CD14-positive monocyte (primary cell): ENCODE measurements at regions not wholly inside any gene's neighbourhood (a gene's known extent, or its start where the extent isn't known, plus 50 kb on each side); places are given as distances from the start of the nearest gene placed in this dataset.

Source experiments
- DNase-seq, 3 donors: peaks; one replicate each; pipeline ENCODE4 v3.0.0-alpha.2; 2011 to 2022
- H2AFZ ChIP-seq: 2 replicates; pipeline ENCODE4 v1.6.0; 2012; ENCODE audit warnings: mild to moderate bottlenecking, low read depth, low read length, inconsistent platforms; ENCODE audit not compliant: insufficient read depth, poor library complexity, severe bottlenecking
- H3K27ac ChIP-seq, 2 donors: 1 replicate in 1 of 2; 2 replicates in 1 of 2; pipeline ENCODE4 v1.5.1; 2012 to 2013; ENCODE audit warnings: low read length in 2 of 2, control low read depth in 1 of 2, inconsistent platforms in 1 of 2, low read depth in 1 of 2, mild to moderate bottlenecking in 1 of 2
- H3K27me3 ChIP-seq, 2 donors: one replicate each; pipeline versions ENCODE4 v1.6.0 to v1.6.1; 2011 to 2013; ENCODE audit warnings: low read length in 2 of 2; ENCODE audit not compliant: control insufficient read depth in 2 of 2, insufficient read depth in 2 of 2
- H3K36me3 ChIP-seq, 2 donors: replicated peaks in 1 of 2; 1 replicate in 1 of 2; 2 replicates in 1 of 2; pipeline versions ENCODE4 v1.5.1 to v1.6.1; 2012 to 2013; ENCODE audit warnings: low read length in 2 of 2, control low read depth in 1 of 2, inconsistent platforms in 1 of 2, mild to moderate bottlenecking in 1 of 2; ENCODE audit not compliant: insufficient read depth in 2 of 2, control insufficient read depth in 1 of 2
- H3K4me1 ChIP-seq, 2 donors: 1 replicate in 1 of 2; 2 replicates in 1 of 2; pipeline versions ENCODE4 v1.5.1 to v1.6.1; 2012 to 2013; ENCODE audit warnings: low read length in 2 of 2, control low read depth in 1 of 2, inconsistent platforms in 1 of 2, mild to moderate bottlenecking in 1 of 2, moderate library complexity in 1 of 2; ENCODE audit not compliant: insufficient read depth in 2 of 2, control insufficient read depth in 1 of 2
- H3K4me2 ChIP-seq: replicated peaks from 2 replicates; pipeline ENCODE3; 2012; ENCODE audit warnings: low read length, moderate library complexity, mild to moderate bottlenecking; ENCODE audit not compliant: poor library complexity, severe bottlenecking; ENCODE audit errors: extremely low read depth
- H3K4me3 ChIP-seq, 3 experiments: fragments of 200-600 bp in 1 of 3; sonication (generic) in 1 of 3; replicated peaks in 1 of 3; 1 replicate in 2 of 3; 2 replicates in 1 of 3; pipeline ENCODE4 v1.5.1; 2011 to 2013; ENCODE audit warnings: low read length in 3 of 3, mild to moderate bottlenecking in 3 of 3, control low read depth in 2 of 3, low read depth in 2 of 3, inconsistent platforms in 1 of 3, moderate library complexity in 1 of 3
- H3K79me2 ChIP-seq: 2 replicates; pipeline ENCODE4 v1.6.0; 2012; ENCODE audit warnings: mild to moderate bottlenecking, control low read depth, inconsistent platforms, low read length, moderate library complexity; ENCODE audit not compliant: insufficient read depth
- H3K9ac ChIP-seq: 2 replicates; pipeline ENCODE4 v1.6.0; 2017; ENCODE audit warnings: low read length, mild to moderate bottlenecking; ENCODE audit not compliant: insufficient read depth, poor library complexity, severe bottlenecking
- H3K9me3 ChIP-seq, 2 donors: replicated peaks in 1 of 2; 1 replicate in 1 of 2; 2 replicates in 1 of 2; pipeline versions ENCODE4 v1.5.1 to v1.6.1; 2012 to 2013; ENCODE audit warnings: low read length in 2 of 2, control low read depth in 1 of 2; ENCODE audit not compliant: control insufficient read depth in 1 of 2, insufficient read depth in 1 of 2
- H4K20me1 ChIP-seq: 2 replicates; pipeline ENCODE4 v1.6.0; 2012; ENCODE audit warnings: mild to moderate bottlenecking, low read length, control low read depth, moderate library complexity; ENCODE audit not compliant: insufficient read depth
- H3K27ac Mint-ChIP-seq, 7 donors: one replicate each; pipeline ENCODE4 v1.8.0; 2020; ENCODE audit warnings: mild to moderate bottlenecking in 7 of 7, mixed read lengths in 7 of 7, moderate library complexity in 6 of 7, inconsistent platforms in 2 of 7
- H3K27me3 Mint-ChIP-seq, 3 donors: one replicate each; pipeline ENCODE4 v1.8.0; 2021 to 2022; ENCODE audit warnings: low read depth in 3 of 3, mild to moderate bottlenecking in 3 of 3, mixed read lengths in 3 of 3, moderate library complexity in 3 of 3, inconsistent platforms in 1 of 3
- H3K36me3 Mint-ChIP-seq, 2 donors: one replicate each; pipeline ENCODE4 v1.8.0; 2020; ENCODE audit warnings: mixed read lengths in 2 of 2, inconsistent platforms in 1 of 2, mild to moderate bottlenecking in 1 of 2
- H3K4me1 Mint-ChIP-seq: one replicate; pipeline ENCODE4 v1.8.0; 2020; ENCODE audit warnings: mild to moderate bottlenecking, mixed read lengths
- H3K4me3 Mint-ChIP-seq, 2 donors: one replicate each; pipeline ENCODE4 v1.8.0; 2020; ENCODE audit warnings: mild to moderate bottlenecking in 2 of 2, mixed read lengths in 2 of 2, moderate library complexity in 1 of 2
- H3K9me3 Mint-ChIP-seq, 7 donors: one replicate each; pipeline ENCODE4 v1.8.0; 2020 to 2022; ENCODE audit warnings: mixed read lengths in 7 of 7, mild to moderate bottlenecking in 6 of 7, moderate library complexity in 6 of 7, inconsistent platforms in 2 of 7
- WGBS: methylation state at CpG from one replicate; pipeline ENCODE4 v1.1.5; 2013; ENCODE audit warnings: missing lambda C conversion rate; ENCODE audit not compliant: insufficient coverage; 5-methylcytosine and 5-hydroxymethylcytosine counted together
- intact Hi-C, 2 donors: fragments of 100-400 bp; cut with micrococcal nuclease; formaldehyde crosslinking; loops; one replicate each; pipeline versions ENCODE4 v1.15.0 to v1.15.1; 2023
- TF ChIP-seq, protein P1 (sequence below): fragments of 200-600 bp; IDR thresholded peaks from one replicate; pipeline ENCODE4 v1.8.0; 2022; ENCODE audit warnings: antibody characterized with exemption, mild to moderate bottlenecking

DNA sequence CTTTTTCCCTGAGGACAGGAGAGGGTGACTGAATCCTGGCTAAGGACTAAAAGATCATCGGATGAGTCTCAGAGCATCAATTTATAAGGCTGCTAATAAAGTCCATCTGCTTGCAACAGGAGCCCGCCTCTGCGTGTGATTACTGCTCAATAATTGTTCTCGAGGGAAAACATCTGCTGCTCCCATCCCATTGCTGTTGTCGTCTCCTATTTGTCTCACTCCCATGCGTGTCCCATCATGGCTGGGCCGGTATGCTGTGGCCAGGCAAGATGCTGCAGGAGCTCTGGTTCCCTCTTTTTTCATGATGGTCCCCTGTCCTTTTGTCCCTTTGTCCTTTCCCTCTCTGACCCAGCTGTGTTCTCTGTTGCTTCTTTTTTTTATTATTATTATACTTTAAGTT, 121.2 kb downstream of the SPATA19 start:
- Mint-ChIP-seq H3K36me3 (no peaks in the 10 kb centered on the region), H3K4me1 (no peaks in the 10 kb centered on the region), H3K4me3 (no peak overlapping the region), H3K27me3 (peaks cover 0 to 4% (median 2%) of the 10 kb centered on the region in 3 donors), H3K27ac (no peak overlapping the region), H3K9me3 (peaks cover 0 to 2% (median 0%) of the 10 kb centered on the region in 7 donors)
- intact Hi-C loops = no loop called here
- Histone ChIP-seq H3K4me2 (no peak overlapping the region), H3K27ac (no peak overlapping the region), H3K36me3 (no peaks in the 10 kb centered on the region), H3K4me1 (no peaks in the 10 kb centered on the region), H2AFZ (no peak overlapping the region), H3K4me3 (no peak overlapping the region), H3K27me3 (no peaks in the 10 kb centered on the region), H3K79me2 (no peaks in the 10 kb centered on the region), H3K9ac (no peak overlapping the region), H4K20me1 (no peaks in the 10 kb centered on the region), H3K9me3 (no peaks in the 10 kb centered on the region)
- TF ChIP-seq, protein P1, sequence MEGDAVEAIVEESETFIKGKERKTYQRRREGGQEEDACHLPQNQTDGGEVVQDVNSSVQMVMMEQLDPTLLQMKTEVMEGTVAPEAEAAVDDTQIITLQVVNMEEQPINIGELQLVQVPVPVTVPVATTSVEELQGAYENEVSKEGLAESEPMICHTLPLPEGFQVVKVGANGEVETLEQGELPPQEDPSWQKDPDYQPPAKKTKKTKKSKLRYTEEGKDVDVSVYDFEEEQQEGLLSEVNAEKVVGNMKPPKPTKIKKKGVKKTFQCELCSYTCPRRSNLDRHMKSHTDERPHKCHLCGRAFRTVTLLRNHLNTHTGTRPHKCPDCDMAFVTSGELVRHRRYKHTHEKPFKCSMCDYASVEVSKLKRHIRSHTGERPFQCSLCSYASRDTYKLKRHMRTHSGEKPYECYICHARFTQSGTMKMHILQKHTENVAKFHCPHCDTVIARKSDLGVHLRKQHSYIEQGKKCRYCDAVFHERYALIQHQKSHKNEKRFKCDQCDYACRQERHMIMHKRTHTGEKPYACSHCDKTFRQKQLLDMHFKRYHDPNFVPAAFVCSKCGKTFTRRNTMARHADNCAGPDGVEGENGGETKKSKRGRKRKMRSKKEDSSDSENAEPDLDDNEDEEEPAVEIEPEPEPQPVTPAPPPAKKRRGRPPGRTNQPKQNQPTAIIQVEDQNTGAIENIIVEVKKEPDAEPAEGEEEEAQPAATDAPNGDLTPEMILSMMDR = no peak
- no peak for DNase-seq
- WGBS = 93% methylated on average over 6 of the region's 7 CpGs

DNA sequence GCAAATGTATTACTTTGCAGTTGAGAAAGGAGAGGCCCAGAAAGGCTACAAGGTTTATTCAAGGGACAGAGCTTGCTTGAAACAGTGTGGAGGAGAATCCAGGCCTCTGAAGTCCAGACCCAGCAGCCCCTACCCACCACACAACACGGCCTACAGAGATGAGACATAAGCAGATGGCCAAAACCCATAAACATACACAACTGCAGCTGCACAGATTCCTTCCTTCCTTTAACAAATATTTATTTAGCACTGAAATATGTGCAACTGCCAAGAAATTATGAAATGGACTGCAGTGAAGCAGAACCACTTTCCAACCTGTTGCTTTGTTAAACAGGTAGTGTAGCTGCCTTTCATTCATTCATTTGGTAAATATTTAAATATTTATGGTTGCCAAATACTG, 122.3 kb downstream of the SPATA19 start:
- Mint-ChIP-seq H3K27me3 (peaks cover 0 to 4% (median 2%) of the 10 kb centered on the region in 3 donors), H3K27ac (no peak overlapping the region), H3K36me3 (no peaks in the 10 kb centered on the region), H3K4me1 (no peaks in the 10 kb centered on the region), H3K4me3 (no peak overlapping the region), H3K9me3 (peaks cover 0 to 2% (median 0%) of the 10 kb centered on the region in 7 donors)
- intact Hi-C loops = no loop called here
- TF ChIP-seq, protein P1 = no peak
- Histone ChIP-seq H4K20me1 (no peaks in the 10 kb centered on the region), H3K79me2 (no peaks in the 10 kb centered on the region), H3K27ac (no peak overlapping the region), H3K4me2 (no peak overlapping the region), H3K4me1 (no peaks in the 10 kb centered on the region), H3K36me3 (no peaks in the 10 kb centered on the region), H3K9ac (no peak overlapping the region), H3K4me3 (no peak overlapping the region), H3K9me3 (no peaks in the 10 kb centered on the region), H3K27me3 (no peaks in the 10 kb centered on the region), H2AFZ (no peak overlapping the region)
- no peak for DNase-seq
- no CpG with 5 or more reads among the region's 1 CpG for WGBS
